ENCODE measurements at regions not wholly inside any gene's neighbourhood (a gene's known extent, or its start where the extent isn't known, plus 50 kb on each side); places are given as distances from the start of the nearest gene placed in this dataset.

DNA sequence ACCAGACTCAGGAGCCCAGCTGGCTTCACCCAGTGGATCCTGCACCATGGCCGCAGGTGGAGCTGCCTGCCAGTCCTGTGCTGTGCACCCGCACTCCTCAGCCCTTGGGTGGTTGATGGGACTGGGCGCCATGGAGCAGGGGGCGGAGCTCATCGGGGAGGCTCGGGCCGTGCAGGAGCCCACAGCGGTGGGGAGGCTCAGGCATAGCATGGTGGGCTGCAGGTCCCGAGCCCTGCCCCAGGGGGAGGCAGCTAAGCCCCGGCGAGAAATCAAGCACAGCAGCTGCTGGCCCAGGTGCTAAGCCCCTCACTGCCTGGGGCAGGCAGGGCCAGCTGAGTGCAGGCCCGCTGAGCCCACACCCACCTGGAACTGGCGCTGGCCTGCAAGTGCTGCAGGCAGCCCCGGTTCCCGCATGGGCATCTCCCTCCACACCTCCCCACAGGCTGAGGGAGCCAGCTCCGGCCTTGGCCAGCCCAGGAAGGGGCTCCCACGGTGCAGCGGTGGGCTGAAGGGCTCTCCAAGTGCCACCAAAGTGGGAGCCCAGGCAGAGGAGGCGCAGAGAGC is 464.1 kb upstream of the DIPK2B start:
- Histone ChIP-seq H3K79me2 (ENCODE audit: control insufficient read depth, insufficient read depth, low read length) (no peaks in the 10 kb centered on the region), H2AFZ (ENCODE audit: control insufficient read depth, low read length) (no peak overlapping the region), H3K9me3 (ENCODE audit: control insufficient read depth, low read depth, low read length) (no peaks in the 10 kb centered on the region), H3K4me2 (ENCODE audit: control insufficient read depth, extremely low read depth, insufficient read depth, low read depth, low read length) (no peak overlapping the region), H3K27ac (ENCODE audit: control insufficient read depth, insufficient read depth, low read length) (no peak overlapping the region), H3K9me1 (ENCODE audit: control insufficient read depth, extremely low read depth, insufficient read depth, low read length) (no peaks in the 10 kb centered on the region), H4K20me1 (ENCODE audit: control insufficient read depth, extremely low read depth, insufficient read depth, low read length) (no peaks in the 10 kb centered on the region), H3K4me3 (ENCODE audit: control insufficient read depth in 2 of 3, extremely low read depth in 1 of 3, insufficient read depth in 2 of 3, low read depth in 1 of 3, low read length in 3 of 3) (no peak overlapping the region), H3K4me1 (ENCODE audit: control insufficient read depth, extremely low read depth, insufficient read depth, low read length) (peaks cover 19% of the 10 kb centered on the region), H3K27me3 (ENCODE audit: control insufficient read depth, extremely low read depth, insufficient read depth, low read length) (no peaks in the 10 kb centered on the region), H3K9ac (ENCODE audit: control insufficient read depth, extremely low read depth, insufficient read depth, low read length) (no peak overlapping the region), H3K36me3 (ENCODE audit: control insufficient read depth in 2 of 2, extremely low read depth in 1 of 2, insufficient read depth in 2 of 2, low read length in 2 of 2) (no peaks in the 10 kb centered on the region)
- TF ChIP-seq EZH2 (IDR thresholded peaks at IDR 0.05; ENCODE audit: low read length) (no peak), CTCF (optimal IDR thresholded peaks at IDR 0.05 in 1 of 3, IDR thresholded peaks at IDR 0.05 in 1 of 3, conservative IDR thresholded peaks at IDR 0.05 in 1 of 3; ENCODE audit: extremely low read depth in 1 of 3, insufficient read depth in 2 of 3, low read length in 3 of 3) (no peak)
- DNase-seq (ENCODE audit: low read depth, low spot score) (no peak), FAIRE-seq (no peak)
- dilution Hi-C loops (cut with MboI; ENCODE audit: extremely low pct_ligation_motif_present, low sequenced_read_pairs), result no loop called here

DNA sequence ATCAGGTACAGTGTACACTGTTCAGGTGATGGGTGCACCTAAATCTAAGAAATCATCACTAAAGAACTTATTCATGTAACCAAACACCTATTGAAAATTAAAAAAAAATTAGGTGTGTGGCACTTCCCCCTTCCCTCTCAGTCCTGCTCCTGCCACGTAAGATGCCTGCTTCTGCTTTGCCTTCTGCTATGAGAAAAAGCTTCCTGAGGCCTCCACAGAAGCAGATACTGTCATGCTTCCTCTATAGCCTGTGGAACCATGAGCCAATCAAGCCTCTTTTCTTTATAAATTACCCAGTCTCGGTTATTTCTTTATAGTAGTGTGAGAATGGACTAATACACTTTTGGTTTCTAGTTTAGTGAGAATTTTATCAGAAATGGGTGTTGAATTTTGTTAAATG is 459.8 kb upstream of the DIPK2B start:
- Histone ChIP-seq H3K9ac (ENCODE audit: control insufficient read depth, extremely low read depth, insufficient read depth, low read length) (no peak overlapping the region), H2AFZ (ENCODE audit: control insufficient read depth, low read length) (no peak overlapping the region), H3K79me2 (ENCODE audit: control insufficient read depth, insufficient read depth, low read length) (no peaks in the 10 kb centered on the region), H3K4me1 (ENCODE audit: control insufficient read depth, extremely low read depth, insufficient read depth, low read length) (no peaks in the 10 kb centered on the region), H4K20me1 (ENCODE audit: control insufficient read depth, extremely low read depth, insufficient read depth, low read length) (no peaks in the 10 kb centered on the region), H3K36me3 (ENCODE audit: control insufficient read depth in 2 of 2, extremely low read depth in 1 of 2, insufficient read depth in 2 of 2, low read length in 2 of 2) (no peaks in the 10 kb centered on the region), H3K9me1 (ENCODE audit: control insufficient read depth, extremely low read depth, insufficient read depth, low read length) (no peaks in the 10 kb centered on the region), H3K27ac (ENCODE audit: control insufficient read depth, insufficient read depth, low read length) (no peak overlapping the region), H3K27me3 (ENCODE audit: control insufficient read depth, extremely low read depth, insufficient read depth, low read length) (no peaks in the 10 kb centered on the region), H3K4me3 (ENCODE audit: control insufficient read depth in 2 of 3, extremely low read depth in 1 of 3, insufficient read depth in 2 of 3, low read depth in 1 of 3, low read length in 3 of 3) (no peak overlapping the region), H3K4me2 (ENCODE audit: control insufficient read depth, extremely low read depth, insufficient read depth, low read depth, low read length) (no peak overlapping the region), H3K9me3 (ENCODE audit: control insufficient read depth, low read depth, low read length) (peaks cover 6% of the 10 kb centered on the region)
- TF ChIP-seq EZH2 (IDR thresholded peaks at IDR 0.05; ENCODE audit: low read length), result no peak
- no peak for TF ChIP-seq CTCF (optimal IDR thresholded peaks at IDR 0.05 in 1 of 3, IDR thresholded peaks at IDR 0.05 in 1 of 3, conservative IDR thresholded peaks at IDR 0.05 in 1 of 3; ENCODE audit: extremely low read depth in 1 of 3, insufficient read depth in 2 of 3, low read length in 3 of 3)
- dilution Hi-C loops (cut with MboI; ENCODE audit: extremely low pct_ligation_motif_present, low sequenced_read_pairs), result no loop called here
- DNase-seq (ENCODE audit: low read depth, low spot score) (no peak), FAIRE-seq (no peak)
